ENCODE measurements at regions not wholly inside any gene's neighbourhood (a gene's known extent, or its start where the extent isn't known, plus 50 kb on each side); places are given as distances from the start of the nearest gene placed in this dataset.

- TF ChIP-seq ELF4 (CRISPR knock-in tag; IDR thresholded peaks at IDR 0.05) (no peak), EHMT2 (IDR thresholded peaks at IDR 0.05) (peak; percentile 88), THAP12 (CRISPR knock-in tag; IDR thresholded peaks at IDR 0.05) (no peak), GTF2F1 (IDR thresholded peaks at IDR 0.05; ENCODE audit: low read depth, low read length) (no peak), MAFK (IDR thresholded peaks at IDR 0.05; ENCODE audit: low read length) (no peak), CBX1 (IDR thresholded peaks at IDR 0.05; ENCODE audit: low read depth) (no peak), NFXL1 (CRISPR knock-in tag; IDR thresholded peaks at IDR 0.05) (no peak), NFE2L1 (tag; IDR thresholded peaks at IDR 0.05; ENCODE audit: borderline replicate concordance, low read depth) (no peak), ELK3 (CRISPR knock-in tag; IDR thresholded peaks at IDR 0.05) (no peak), ATF1 (CRISPR knock-in tag; IDR thresholded peaks at IDR 0.05) (no peak), ATF1 (tag; IDR thresholded peaks at IDR 0.05) (no peak), DDX20 (tag; IDR thresholded peaks at IDR 0.05; ENCODE audit: low read depth) (no peak), ZNF408 (CRISPR knock-in tag; IDR thresholded peaks at IDR 0.05; ENCODE audit: low read depth) (no peak), CEBPG (CRISPR knock-in tag; IDR thresholded peaks at IDR 0.05) (no peak), CEBPG (tag; conservative IDR thresholded peaks at IDR 0.05 in 1 of 2, IDR thresholded peaks at IDR 0.05 in 1 of 2) (no peak), SRSF7 (optimal IDR thresholded peaks at IDR 0.05; ENCODE audit: low read depth, low read length) (no peak), HBP1 (CRISPR knock-in tag; IDR thresholded peaks at IDR 0.05) (no peak), NR2F6 (CRISPR knock-in tag; IDR thresholded peaks at IDR 0.05) (no peak), PML (IDR thresholded peaks at IDR 0.05; ENCODE audit: low read length) (no peak), ZNF511 (CRISPR knock-in tag; IDR thresholded peaks at IDR 0.05) (no peak), DEAF1 (CRISPR knock-in tag; IDR thresholded peaks at IDR 0.05) (no peak)
Observed at GRCh38 chr7:65820287-65820950, 52.5 kb upstream of the VKORC1L1 start (continued).

Measured in K562 (cell line).